ENCODE measurements at regions not wholly inside any gene's neighbourhood (a gene's known extent, or its start where the extent isn't known, plus 50 kb on each side); places are given as distances from the start of the nearest gene placed in this dataset.

DNA sequence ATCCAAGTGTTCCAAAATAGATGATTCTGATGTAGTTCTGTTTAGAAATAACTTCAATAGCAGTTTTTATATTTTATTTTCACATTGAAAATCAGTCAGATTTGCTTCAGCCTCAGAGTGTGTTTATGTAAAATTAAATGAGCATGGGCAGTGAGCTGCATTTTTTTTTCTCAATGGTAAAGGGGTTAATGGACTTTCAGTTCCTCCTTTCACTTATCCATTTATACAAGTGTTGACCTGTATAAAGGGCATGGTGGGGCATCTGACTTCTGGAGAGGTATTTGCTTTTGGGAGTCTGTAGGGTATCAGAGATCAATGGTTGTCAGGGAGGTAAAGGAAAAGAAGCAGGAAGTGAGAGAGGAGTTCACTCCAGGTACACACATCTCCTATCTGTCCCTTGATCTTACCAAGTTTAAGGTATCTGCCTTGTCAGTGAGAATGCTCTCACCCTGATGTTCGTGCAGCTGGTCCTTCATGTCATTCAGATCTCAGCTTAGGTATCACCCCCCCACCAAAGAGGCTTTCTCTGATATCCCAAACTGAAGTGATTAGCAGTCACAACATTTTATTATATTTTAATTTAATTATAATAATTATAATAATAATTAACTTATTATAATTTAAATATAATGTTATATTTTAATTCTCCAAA is 181.6 kb upstream of the LMNTD1 start:
- 100% methylated on average over 1 of the region's 1 CpG for WGBS, 2 donors (ENCODE audit: low coverage in 1 of 2)
- no peak overlapping the region for H3K4me3 ChIP-seq
- no peaks in the 10 kb centered on the region for H3K27me3 ChIP-seq
- H3K27ac ChIP-seq, result no peak overlapping the region
- ATAC-seq, result no peak
- no peaks in the 10 kb centered on the region for H3K9me3 ChIP-seq
- no peaks in the 10 kb centered on the region for H3K4me1 ChIP-seq
- TF ChIP-seq POLR2A (IDR thresholded peaks at IDR 0.05) (no peak), EP300 (IDR thresholded peaks at IDR 0.05) (no peak), POLR2AphosphoS5 (IDR thresholded peaks at IDR 0.05) (no peak)
- TF ChIP-seq, protein P1, sequence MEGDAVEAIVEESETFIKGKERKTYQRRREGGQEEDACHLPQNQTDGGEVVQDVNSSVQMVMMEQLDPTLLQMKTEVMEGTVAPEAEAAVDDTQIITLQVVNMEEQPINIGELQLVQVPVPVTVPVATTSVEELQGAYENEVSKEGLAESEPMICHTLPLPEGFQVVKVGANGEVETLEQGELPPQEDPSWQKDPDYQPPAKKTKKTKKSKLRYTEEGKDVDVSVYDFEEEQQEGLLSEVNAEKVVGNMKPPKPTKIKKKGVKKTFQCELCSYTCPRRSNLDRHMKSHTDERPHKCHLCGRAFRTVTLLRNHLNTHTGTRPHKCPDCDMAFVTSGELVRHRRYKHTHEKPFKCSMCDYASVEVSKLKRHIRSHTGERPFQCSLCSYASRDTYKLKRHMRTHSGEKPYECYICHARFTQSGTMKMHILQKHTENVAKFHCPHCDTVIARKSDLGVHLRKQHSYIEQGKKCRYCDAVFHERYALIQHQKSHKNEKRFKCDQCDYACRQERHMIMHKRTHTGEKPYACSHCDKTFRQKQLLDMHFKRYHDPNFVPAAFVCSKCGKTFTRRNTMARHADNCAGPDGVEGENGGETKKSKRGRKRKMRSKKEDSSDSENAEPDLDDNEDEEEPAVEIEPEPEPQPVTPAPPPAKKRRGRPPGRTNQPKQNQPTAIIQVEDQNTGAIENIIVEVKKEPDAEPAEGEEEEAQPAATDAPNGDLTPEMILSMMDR (IDR thresholded peaks at IDR 0.05), result no peak
- no peaks in the 10 kb centered on the region for H3K36me3 ChIP-seq

DNA sequence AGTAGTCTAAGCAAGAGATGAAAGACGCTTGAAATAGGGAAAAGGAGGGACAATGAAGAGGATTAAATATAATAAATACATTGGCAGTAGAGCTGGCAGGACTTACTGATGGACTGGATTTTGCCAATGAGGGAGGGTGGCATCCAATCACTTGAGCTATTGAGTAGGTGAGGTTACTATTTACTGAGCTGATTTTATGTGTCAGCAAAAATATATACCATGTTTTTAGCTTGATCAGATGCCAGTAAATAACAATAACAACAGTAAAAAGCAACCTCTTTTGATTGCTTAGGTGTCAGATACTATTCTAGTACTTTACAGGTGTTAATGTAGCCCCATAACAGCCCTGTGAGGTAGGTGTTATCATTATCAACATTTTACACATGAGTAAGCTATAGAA is 187.5 kb upstream of the LMNTD1 start:
- no peak overlapping the region for H3K4me3 ChIP-seq
- WGBS, 2 donors (ENCODE audit: low coverage in 1 of 2), result 94 to 100% methylated on average over 1 of the region's 1 CpG
- ATAC-seq, result no peak
- H3K27ac ChIP-seq, result no peak overlapping the region
- H3K9me3 ChIP-seq, result no peaks in the 10 kb centered on the region
- H3K27me3 ChIP-seq, result no peaks in the 10 kb centered on the region
- TF ChIP-seq, protein P1 (IDR thresholded peaks at IDR 0.05), result no peak
- TF ChIP-seq POLR2AphosphoS5 (IDR thresholded peaks at IDR 0.05), result no peak
- no peak for TF ChIP-seq EP300 (IDR thresholded peaks at IDR 0.05)
- TF ChIP-seq POLR2A (IDR thresholded peaks at IDR 0.05), result no peak
- no peaks in the 10 kb centered on the region for H3K4me1 ChIP-seq
- H3K36me3 ChIP-seq, result no peaks in the 10 kb centered on the region

DNA sequence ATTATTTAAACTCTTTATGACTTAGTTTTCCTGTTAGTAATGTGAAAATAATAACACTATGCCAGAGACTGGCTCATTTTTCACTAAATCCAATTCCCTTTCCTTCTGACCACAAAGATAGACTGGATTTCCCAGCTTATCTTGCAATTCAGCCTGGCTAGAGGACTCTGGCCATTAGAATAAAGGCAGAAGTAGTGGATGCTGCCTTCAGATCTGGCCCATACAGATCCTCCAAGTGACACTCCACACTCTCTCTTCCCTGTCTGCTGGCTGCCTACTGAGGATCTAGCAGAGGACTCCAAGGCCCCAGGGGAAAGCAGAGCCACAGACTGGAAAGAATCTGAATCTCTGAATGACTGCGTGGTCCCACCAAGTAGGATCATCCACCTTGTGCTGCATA is 188.8 kb upstream of the LMNTD1 start:
- ATAC-seq, result no peak
- Histone ChIP-seq H3K27ac (no peak overlapping the region), H3K4me3 (no peak overlapping the region), H3K27me3 (no peaks in the 10 kb centered on the region), H3K4me1 (no peaks in the 10 kb centered on the region), H3K36me3 (no peaks in the 10 kb centered on the region), H3K9me3 (no peaks in the 10 kb centered on the region)
- WGBS, 2 donors (ENCODE audit: low coverage in 1 of 2), result 86 to 88% methylated on average over 1 of the region's 1 CpG
- TF ChIP-seq, protein P1 (IDR thresholded peaks at IDR 0.05), result no peak
- TF ChIP-seq EP300 (IDR thresholded peaks at IDR 0.05), result no peak
- no peak for TF ChIP-seq POLR2AphosphoS5 (IDR thresholded peaks at IDR 0.05)
- no peak for TF ChIP-seq POLR2A (IDR thresholded peaks at IDR 0.05)

DNA sequence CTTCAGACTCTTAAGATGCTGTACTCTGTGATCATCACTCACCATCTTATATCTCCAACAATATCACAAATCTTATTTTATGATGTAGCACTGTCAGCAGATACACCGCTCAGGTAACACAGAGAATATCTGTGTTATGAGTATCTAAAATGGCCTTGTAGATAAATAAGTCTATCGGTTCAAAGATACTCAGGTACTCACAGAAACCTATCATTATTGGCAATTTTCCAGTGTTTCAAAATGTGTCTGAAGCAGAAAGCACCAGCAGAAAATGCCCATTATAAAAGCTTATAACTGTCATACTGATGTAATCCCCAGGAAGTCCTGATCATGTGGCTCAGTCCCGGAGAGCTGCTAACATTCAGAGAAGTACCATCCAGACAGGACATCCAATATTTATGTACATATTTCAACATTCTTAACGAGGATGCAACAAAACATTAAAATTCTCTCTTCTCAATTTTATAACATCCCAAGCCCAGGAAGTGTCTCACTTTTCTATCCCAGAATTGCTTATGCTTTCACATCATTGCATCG is 190.7 kb upstream of the LMNTD1 start:
- no peak for ATAC-seq
- TF ChIP-seq, protein P1 (IDR thresholded peaks at IDR 0.05), result no peak
- no peak for TF ChIP-seq POLR2AphosphoS5 (IDR thresholded peaks at IDR 0.05)
- TF ChIP-seq POLR2A (IDR thresholded peaks at IDR 0.05), result no peak
- TF ChIP-seq EP300 (IDR thresholded peaks at IDR 0.05), result no peak
- WGBS, 2 donors (ENCODE audit: low coverage in 1 of 2), result 76 to 79% methylated on average over 5 of the region's 5 CpGs

DNA sequence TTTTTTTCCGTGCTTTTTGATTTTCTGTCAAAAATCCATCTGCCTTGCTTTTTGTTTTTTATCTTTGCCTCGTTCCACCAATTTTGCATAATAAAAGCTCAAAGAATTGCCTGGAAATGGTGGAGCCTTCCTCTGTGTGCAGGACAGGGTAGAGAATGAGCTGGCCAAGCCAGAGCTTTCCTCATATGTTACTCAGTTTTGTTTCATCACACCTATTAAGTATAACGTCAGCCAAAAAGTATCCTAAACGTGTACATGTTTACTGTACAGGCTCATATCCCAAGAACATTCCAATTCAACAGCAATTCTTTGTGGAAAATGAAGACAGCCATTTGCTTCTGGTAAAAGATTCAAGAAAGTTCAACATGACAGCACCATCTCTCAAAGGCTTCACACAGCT is 191.2 kb upstream of the LMNTD1 start:
- Histone ChIP-seq H3K27me3 (no peaks in the 10 kb centered on the region), H3K9me3 (no peaks in the 10 kb centered on the region), H3K4me1 (no peaks in the 10 kb centered on the region), H3K36me3 (no peaks in the 10 kb centered on the region), H3K27ac (no peak overlapping the region), H3K4me3 (no peak overlapping the region)
- no peak for ATAC-seq
- whole genome bisulfite sequencing, 2 donors (ENCODE audit: low coverage in 1 of 2), result 53 to 74% methylated on average over 4 of the region's 4 CpGs
- TF ChIP-seq EP300 (IDR thresholded peaks at IDR 0.05), result no peak
- TF ChIP-seq, protein P1 (IDR thresholded peaks at IDR 0.05), result no peak
- TF ChIP-seq POLR2AphosphoS5 (IDR thresholded peaks at IDR 0.05), result no peak
- no peak for TF ChIP-seq POLR2A (IDR thresholded peaks at IDR 0.05)

More for the DNA sequence above, 190.7 kb upstream of the LMNTD1 start:
- H3K27ac ChIP-seq, result no peak overlapping the region
- H3K9me3 ChIP-seq, result no peaks in the 10 kb centered on the region
- no peaks in the 10 kb centered on the region for H3K4me1 ChIP-seq
- H3K27me3 ChIP-seq, result no peaks in the 10 kb centered on the region
- no peak overlapping the region for H3K4me3 ChIP-seq
- H3K36me3 ChIP-seq, result no peaks in the 10 kb centered on the region

All from gastroesophageal sphincter (tissue), 4 donors.